GM23338 (cell line): ENCODE measurements at regions not wholly inside any gene's neighbourhood (a gene's known extent, or its start where the extent isn't known, plus 50 kb on each side); places are given as distances from the start of the nearest gene placed in this dataset.

Source experiments
- ATAC-seq: fragments of 200-7000 bp; cut with Tn5 transposase; 3 replicates; pipeline ENCODE4 v1.9.1; 2020
- DNase-seq: peaks from one replicate; pipeline ENCODE4 v3.0.0-alpha.2; 2015; ENCODE audit warnings: low spot score
- H2AFZ ChIP-seq: fragments of 200-600 bp; sonication (generic); 2 replicates; pipeline ENCODE4 v1.8.0; 2016; ENCODE audit warnings: antibody characterized with exemption, mild to moderate bottlenecking, moderate library complexity
- H3F3A ChIP-seq: fragments of 200-600 bp; sonication (generic); replicated peaks from 2 replicates; pipeline ENCODE4 v1.8.0; 2017; ENCODE audit warnings: antibody characterized with exemption, mixed run types, low read depth
- H3K27ac ChIP-seq: fragments of 200-600 bp; sonication (generic); 2 replicates; pipeline ENCODE4 v1.6.1; 2016; ENCODE audit warnings: low read depth
- H3K27me3 ChIP-seq: fragments of 200-600 bp; sonication (generic); 2 replicates; pipeline ENCODE4 v1.8.0; 2016; ENCODE audit warnings: mild to moderate bottlenecking, mixed run types, moderate library complexity; ENCODE audit not compliant: insufficient read depth
- H3K36me3 ChIP-seq: fragments of 200-600 bp; sonication (generic); 2 replicates; pipeline ENCODE4 v1.8.0; 2016; ENCODE audit warnings: mild to moderate bottlenecking; ENCODE audit not compliant: insufficient read depth
- H3K4me1 ChIP-seq: fragments of 200-600 bp; sonication (generic); 2 replicates; pipeline ENCODE4 v1.8.0; 2016; ENCODE audit warnings: mild to moderate bottlenecking, moderate library complexity; ENCODE audit not compliant: insufficient read depth
- H3K4me2 ChIP-seq: fragments of 200-600 bp; sonication (generic); 2 replicates; pipeline ENCODE4 v1.7.1; 2017; ENCODE audit warnings: mixed run types
- H3K4me3 ChIP-seq: fragments of 200-600 bp; sonication (generic); 2 replicates; pipeline ENCODE4 v1.6.1; 2016; ENCODE audit warnings: mixed run types
- H3K79me2 ChIP-seq: fragments of 200-600 bp; sonication (generic); replicated peaks from 2 replicates; pipeline ENCODE4 v1.8.0; 2017; ENCODE audit warnings: mild to moderate bottlenecking; ENCODE audit not compliant: insufficient read depth
- H3K9me2 ChIP-seq: fragments of 200-600 bp; sonication (generic); 2 replicates; pipeline ENCODE4 v1.8.0; 2017; ENCODE audit not compliant: insufficient read depth
- H4K20me1 ChIP-seq: fragments of 200-600 bp; sonication (generic); replicated peaks from 2 replicates; pipeline ENCODE4 v1.8.0; 2017; ENCODE audit warnings: mild to moderate bottlenecking; ENCODE audit not compliant: insufficient read depth
- H3K27ac Mint-ChIP-seq: 2 replicates; pipeline ENCODE4 v1.8.0; 2020; ENCODE audit warnings: inconsistent platforms, mild to moderate bottlenecking, moderate library complexity, mixed read lengths
- H3K27me3 Mint-ChIP-seq: 3 replicates; pipeline ENCODE4 v1.8.0; 2022; ENCODE audit warnings: low read depth, mild to moderate bottlenecking, moderate library complexity, mixed read lengths, inconsistent platforms; ENCODE audit not compliant: insufficient read depth, poor library complexity
- H3K36me3 Mint-ChIP-seq: 3 replicates; pipeline ENCODE4 v1.8.0; 2021; ENCODE audit warnings: low read depth, mild to moderate bottlenecking, inconsistent platforms, moderate library complexity, mixed read lengths
- H3K4me1 Mint-ChIP-seq: 3 replicates; pipeline ENCODE4 v1.8.0; 2020; ENCODE audit warnings: mild to moderate bottlenecking, inconsistent platforms, mixed read lengths
- H3K4me3 Mint-ChIP-seq: 3 replicates; pipeline ENCODE4 v1.8.0; 2021; ENCODE audit warnings: moderate library complexity, mild to moderate bottlenecking, inconsistent platforms, mixed read lengths
- H3K9me3 Mint-ChIP-seq: 3 replicates; pipeline ENCODE4 v1.8.0; 2020; ENCODE audit warnings: moderate library complexity, mild to moderate bottlenecking, inconsistent platforms, mixed read lengths
- CREB1 ChIP-seq: fragments of 250-450 bp; sonication (Bioruptor Pico); IDR thresholded peaks from 2 replicates; pipeline ENCODE4 v1.5.0; 2020; ENCODE audit warnings: low read depth, mild to moderate bottlenecking, moderate library complexity
- EZH2 ChIP-seq: fragments of 200-600 bp; sonication (generic); IDR thresholded peaks from one replicate; pipeline ENCODE4 v1.8.0; 2017; ENCODE audit warnings: antibody characterized with exemption, mild to moderate bottlenecking, low read depth; ENCODE audit not compliant: unreplicated experiment
- EZH2phosphoT487 ChIP-seq: fragments of 200-600 bp; sonication (generic); IDR thresholded peaks from one replicate; pipeline ENCODE4 v1.8.1; 2018; ENCODE audit warnings: antibody characterized with exemption; ENCODE audit not compliant: unreplicated experiment
- JUNB ChIP-seq: IDR thresholded peaks from one replicate; pipeline ENCODE4 v1.6.1; 2016; ENCODE audit warnings: antibody characterized with exemption; ENCODE audit not compliant: unreplicated experiment
- NANOG ChIP-seq: IDR thresholded peaks from 2 replicates; pipeline ENCODE4 v1.6.1; 2016; ENCODE audit warnings: antibody characterized with exemption, borderline replicate concordance
- STAT1 ChIP-seq: IDR thresholded peaks from one replicate; pipeline ENCODE4 v1.6.1; 2016; ENCODE audit warnings: antibody characterized with exemption; ENCODE audit not compliant: unreplicated experiment
- ZNF331 ChIP-seq: fragments of 250-450 bp; sonication (Bioruptor Pico); IDR thresholded peaks from 2 replicates; pipeline ENCODE4 v1.5.0; 2020; ENCODE audit warnings: low read depth, mild to moderate bottlenecking, moderate library complexity
- TF ChIP-seq, protein P1 (sequence below): fragments of 250-450 bp; sonication (Bioruptor Pico); IDR thresholded peaks from 2 replicates; pipeline ENCODE4 v1.5.0; 2020; ENCODE audit warnings: mild to moderate bottlenecking, moderate library complexity
- TF ChIP-seq, protein P2 (sequence below), 2 experiments: fragments of 200-600 bp in 1 of 2; sonication (generic) in 1 of 2; conservative IDR thresholded peaks; 2 replicates each; pipeline versions ENCODE4 v1.5.1 to v1.6.1; 2016 to 2017; ENCODE audit warnings: antibody characterized with exemption in 2 of 2, low read depth in 2 of 2, mild to moderate bottlenecking in 2 of 2, moderate library complexity in 1 of 2
- TF ChIP-seq, protein P3 (sequence below): IDR thresholded peaks from 2 replicates; pipeline ENCODE4 v1.6.1; 2016; ENCODE audit warnings: antibody characterized with exemption

DNA sequence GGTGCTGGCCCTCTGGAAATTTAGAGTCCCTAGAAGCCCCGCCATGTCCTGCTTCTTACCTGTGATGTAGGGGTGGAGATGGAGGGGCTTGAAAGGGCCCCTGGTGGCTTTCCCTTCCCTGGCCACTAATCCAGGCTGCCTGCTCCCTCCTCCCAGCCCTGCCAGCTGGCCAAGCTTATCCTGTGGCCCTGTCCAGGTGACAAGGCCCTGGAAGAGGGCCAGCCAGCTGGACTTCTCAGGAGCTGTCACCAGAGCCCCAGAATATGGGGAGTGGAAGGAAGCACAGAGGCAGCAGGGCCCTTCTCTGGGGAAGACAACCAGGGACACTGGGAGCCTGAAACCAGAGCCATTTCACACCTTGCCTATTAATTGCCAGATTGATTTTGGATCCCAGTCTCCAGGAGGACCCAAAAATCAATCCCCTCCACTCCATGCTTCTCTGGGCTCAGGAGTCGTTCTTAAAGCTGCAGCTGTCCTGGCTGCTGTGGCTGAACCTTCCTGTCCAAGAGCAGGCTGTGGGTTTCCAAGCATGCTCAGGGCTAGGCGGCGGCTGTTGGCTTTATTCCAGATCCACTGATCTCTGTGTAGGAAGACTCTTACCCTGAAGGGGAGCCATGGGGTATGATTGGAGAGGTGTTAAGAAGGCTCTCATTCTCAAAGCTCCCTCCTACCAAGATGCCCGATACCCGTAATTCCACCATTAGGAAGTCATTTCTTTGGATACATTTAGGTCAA, 52.6 kb upstream of the PCBD1 start:
- Histone ChIP-seq H4K20me1 (no peaks in the 10 kb centered on the region), H3K79me2 (no peaks in the 10 kb centered on the region), H3K27ac (no peak overlapping the region), H3K36me3 (no peaks in the 10 kb centered on the region), H3K27me3 (no peaks in the 10 kb centered on the region), H3K9me2 (no peaks in the 10 kb centered on the region), H3K4me1 (no peaks in the 10 kb centered on the region), H3F3A (no peaks in the 10 kb centered on the region), H2AFZ (no peak overlapping the region), H3K4me2 (no peak overlapping the region), H3K4me3 (no peak overlapping the region)
- no peak for DNase-seq
- Mint-ChIP-seq H3K27ac (no peak overlapping the region), H3K36me3 (no peaks in the 10 kb centered on the region), H3K4me1 (0 out of 3 replicates have a peak, but pooled peaks cover 2% of the 10 kb centered on the region), H3K4me3 (no peak overlapping the region), H3K9me3 (no peaks in the 10 kb centered on the region), H3K27me3 (peaks cover 12% of the 10 kb centered on the region)
- ATAC-seq: no peak
- TF ChIP-seq NANOG (no peak), ZNF331 (CRISPR knock-in tag) (no peak), JUNB (no peak), STAT1 (no peak), EZH2 (no peak), EZH2phosphoT487 (no peak), CREB1 (no peak)
- TF ChIP-seq, protein P1, sequence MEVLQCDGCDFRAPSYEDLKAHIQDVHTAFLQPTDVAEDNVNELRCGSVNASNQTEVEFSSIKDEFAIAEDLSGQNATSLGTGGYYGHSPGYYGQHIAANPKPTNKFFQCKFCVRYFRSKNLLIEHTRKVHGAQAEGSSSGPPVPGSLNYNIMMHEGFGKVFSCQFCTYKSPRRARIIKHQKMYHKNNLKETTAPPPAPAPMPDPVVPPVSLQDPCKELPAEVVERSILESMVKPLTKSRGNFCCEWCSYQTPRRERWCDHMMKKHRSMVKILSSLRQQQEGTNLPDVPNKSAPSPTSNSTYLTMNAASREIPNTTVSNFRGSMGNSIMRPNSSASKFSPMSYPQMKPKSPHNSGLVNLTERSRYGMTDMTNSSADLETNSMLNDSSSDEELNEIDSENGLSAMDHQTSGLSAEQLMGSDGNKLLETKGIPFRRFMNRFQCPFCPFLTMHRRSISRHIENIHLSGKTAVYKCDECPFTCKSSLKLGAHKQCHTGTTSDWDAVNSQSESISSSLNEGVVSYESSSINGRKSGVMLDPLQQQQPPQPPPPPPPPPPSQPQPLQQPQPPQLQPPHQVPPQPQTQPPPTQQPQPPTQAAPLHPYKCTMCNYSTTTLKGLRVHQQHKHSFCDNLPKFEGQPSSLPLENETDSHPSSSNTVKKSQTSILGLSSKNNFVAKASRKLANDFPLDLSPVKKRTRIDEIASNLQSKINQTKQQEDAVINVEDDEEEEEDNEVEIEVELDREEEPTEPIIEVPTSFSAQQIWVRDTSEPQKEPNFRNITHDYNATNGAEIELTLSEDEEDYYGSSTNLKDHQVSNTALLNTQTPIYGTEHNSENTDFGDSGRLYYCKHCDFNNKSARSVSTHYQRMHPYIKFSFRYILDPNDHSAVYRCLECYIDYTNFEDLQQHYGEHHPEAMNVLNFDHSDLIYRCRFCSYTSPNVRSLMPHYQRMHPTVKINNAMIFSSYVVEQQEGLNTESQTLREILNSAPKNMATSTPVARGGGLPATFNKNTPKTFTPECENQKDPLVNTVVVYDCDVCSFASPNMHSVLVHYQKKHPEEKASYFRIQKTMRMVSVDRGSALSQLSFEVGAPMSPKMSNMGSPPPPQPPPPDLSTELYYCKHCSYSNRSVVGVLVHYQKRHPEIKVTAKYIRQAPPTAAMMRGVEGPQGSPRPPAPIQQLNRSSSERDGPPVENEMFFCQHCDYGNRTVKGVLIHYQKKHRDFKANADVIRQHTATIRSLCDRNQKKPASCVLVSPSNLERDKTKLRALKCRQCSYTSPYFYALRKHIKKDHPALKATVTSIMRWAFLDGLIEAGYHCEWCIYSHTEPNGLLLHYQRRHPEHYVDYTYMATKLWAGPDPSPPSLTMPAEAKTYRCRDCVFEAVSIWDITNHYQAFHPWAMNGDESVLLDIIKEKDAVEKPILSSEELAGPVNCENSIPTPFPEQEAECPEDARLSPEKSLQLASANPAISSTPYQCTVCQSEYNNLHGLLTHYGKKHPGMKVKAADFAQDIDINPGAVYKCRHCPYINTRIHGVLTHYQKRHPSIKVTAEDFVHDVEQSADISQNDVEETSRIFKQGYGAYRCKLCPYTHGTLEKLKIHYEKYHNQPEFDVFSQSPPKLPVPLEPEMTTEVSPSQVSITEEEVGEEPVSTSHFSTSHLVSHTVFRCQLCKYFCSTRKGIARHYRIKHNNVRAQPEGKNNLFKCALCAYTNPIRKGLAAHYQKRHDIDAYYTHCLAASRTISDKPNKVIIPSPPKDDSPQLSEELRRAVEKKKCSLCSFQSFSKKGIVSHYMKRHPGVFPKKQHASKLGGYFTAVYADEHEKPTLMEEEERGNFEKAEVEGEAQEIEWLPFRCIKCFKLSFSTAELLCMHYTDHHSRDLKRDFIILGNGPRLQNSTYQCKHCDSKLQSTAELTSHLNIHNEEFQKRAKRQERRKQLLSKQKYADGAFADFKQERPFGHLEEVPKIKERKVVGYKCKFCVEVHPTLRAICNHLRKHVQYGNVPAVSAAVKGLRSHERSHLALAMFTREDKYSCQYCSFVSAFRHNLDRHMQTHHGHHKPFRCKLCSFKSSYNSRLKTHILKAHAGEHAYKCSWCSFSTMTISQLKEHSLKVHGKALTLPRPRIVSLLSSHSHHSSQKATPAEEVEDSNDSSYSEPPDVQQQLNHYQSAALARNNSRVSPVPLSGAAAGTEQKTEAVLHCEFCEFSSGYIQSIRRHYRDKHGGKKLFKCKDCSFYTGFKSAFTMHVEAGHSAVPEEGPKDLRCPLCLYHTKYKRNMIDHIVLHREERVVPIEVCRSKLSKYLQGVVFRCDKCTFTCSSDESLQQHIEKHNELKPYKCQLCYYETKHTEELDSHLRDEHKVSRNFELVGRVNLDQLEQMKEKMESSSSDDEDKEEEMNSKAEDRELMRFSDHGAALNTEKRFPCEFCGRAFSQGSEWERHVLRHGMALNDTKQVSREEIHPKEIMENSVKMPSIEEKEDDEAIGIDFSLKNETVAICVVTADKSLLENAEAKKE (CRISPR knock-in tag): no peak
- TF ChIP-seq, protein P2, sequence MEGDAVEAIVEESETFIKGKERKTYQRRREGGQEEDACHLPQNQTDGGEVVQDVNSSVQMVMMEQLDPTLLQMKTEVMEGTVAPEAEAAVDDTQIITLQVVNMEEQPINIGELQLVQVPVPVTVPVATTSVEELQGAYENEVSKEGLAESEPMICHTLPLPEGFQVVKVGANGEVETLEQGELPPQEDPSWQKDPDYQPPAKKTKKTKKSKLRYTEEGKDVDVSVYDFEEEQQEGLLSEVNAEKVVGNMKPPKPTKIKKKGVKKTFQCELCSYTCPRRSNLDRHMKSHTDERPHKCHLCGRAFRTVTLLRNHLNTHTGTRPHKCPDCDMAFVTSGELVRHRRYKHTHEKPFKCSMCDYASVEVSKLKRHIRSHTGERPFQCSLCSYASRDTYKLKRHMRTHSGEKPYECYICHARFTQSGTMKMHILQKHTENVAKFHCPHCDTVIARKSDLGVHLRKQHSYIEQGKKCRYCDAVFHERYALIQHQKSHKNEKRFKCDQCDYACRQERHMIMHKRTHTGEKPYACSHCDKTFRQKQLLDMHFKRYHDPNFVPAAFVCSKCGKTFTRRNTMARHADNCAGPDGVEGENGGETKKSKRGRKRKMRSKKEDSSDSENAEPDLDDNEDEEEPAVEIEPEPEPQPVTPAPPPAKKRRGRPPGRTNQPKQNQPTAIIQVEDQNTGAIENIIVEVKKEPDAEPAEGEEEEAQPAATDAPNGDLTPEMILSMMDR (conservative IDR thresholded peaks at IDR 0.05; ENCODE audit: low read depth in 2 of 2): no peak
- TF ChIP-seq, protein P3, sequence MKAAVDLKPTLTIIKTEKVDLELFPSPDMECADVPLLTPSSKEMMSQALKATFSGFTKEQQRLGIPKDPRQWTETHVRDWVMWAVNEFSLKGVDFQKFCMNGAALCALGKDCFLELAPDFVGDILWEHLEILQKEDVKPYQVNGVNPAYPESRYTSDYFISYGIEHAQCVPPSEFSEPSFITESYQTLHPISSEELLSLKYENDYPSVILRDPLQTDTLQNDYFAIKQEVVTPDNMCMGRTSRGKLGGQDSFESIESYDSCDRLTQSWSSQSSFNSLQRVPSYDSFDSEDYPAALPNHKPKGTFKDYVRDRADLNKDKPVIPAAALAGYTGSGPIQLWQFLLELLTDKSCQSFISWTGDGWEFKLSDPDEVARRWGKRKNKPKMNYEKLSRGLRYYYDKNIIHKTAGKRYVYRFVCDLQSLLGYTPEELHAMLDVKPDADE: no peak
